Activated naive CD4-positive, alpha-beta T cell treated with anti-CD3 and anti-CD28 coated beads for 36 hours (primary cell): ENCODE measurements at regions not wholly inside any gene's neighbourhood (a gene's known extent, or its start where the extent isn't known, plus 50 kb on each side); places are given as distances from the start of the nearest gene placed in this dataset.
A peak's percentile ranks its signal among the peaks of the same experiment; 100 is the strongest.

ENCODE experiments used
- CTCF ChIA-PET: fragments of 350-600 bp; sonication (Branson Sonifier 250); formaldehyde crosslinking; loops from one replicate; lab custom pipeline; 2021; ENCODE audit warnings: antibody characterized with exemption; lab: Charles Lee
- DNase-seq: peaks from one replicate; pipeline ENCODE4 v3.0.0-alpha.2; 2020
- H3K27ac Mint-ChIP-seq: one replicate; pipeline ENCODE4 v1.8.0; 2021; ENCODE audit warnings: mild to moderate bottlenecking, mixed read lengths
- H3K27me3 Mint-ChIP-seq: one replicate; pipeline ENCODE4 v1.8.0; 2021; ENCODE audit warnings: low read depth, mixed read lengths
- H3K36me3 Mint-ChIP-seq: one replicate; pipeline ENCODE4 v1.8.0; 2021; ENCODE audit warnings: low read depth, mixed read lengths
- H3K4me1 Mint-ChIP-seq: one replicate; pipeline ENCODE4 v1.8.0; 2021; ENCODE audit warnings: low read depth, mixed read lengths
- H3K4me3 Mint-ChIP-seq: one replicate; pipeline ENCODE4 v1.8.0; 2021; ENCODE audit warnings: mild to moderate bottlenecking, moderate library complexity, mixed read lengths
- H3K9me3 Mint-ChIP-seq: one replicate; pipeline ENCODE4 v1.8.0; 2021; ENCODE audit warnings: mixed read lengths
- intact Hi-C: fragments of 100-400 bp; cut with micrococcal nuclease; formaldehyde crosslinking; loops from one replicate; pipeline ENCODE4 v1.15.1; 2023

- H3K36me3 Mint-ChIP-seq, result no peaks in the 10 kb centered on the region
- H3K4me1 Mint-ChIP-seq, result no peaks in the 10 kb centered on the region
- DNase-seq, result no peak
- H3K27me3 Mint-ChIP-seq, result no peaks in the 10 kb centered on the region
- no peak overlapping the region for H3K4me3 Mint-ChIP-seq
- CTCF ChIA-PET, result interaction anchor here (0.7 kb wide), 1 partner anchor 151 kb away, joined by 3 read pairs; no protein-coding TSS in a partner anchor
- intact Hi-C loops, result no loop called here
- H3K9me3 Mint-ChIP-seq, result no peaks in the 10 kb centered on the region
- H3K27ac Mint-ChIP-seq, result no peak overlapping the region
Measured at GRCh38 chr4:138903185-138903584, 112.4 kb upstream of the NOCT start.

- Mint-ChIP-seq H3K27me3 (no peaks in the 10 kb centered on the region), H3K27ac (no peak overlapping the region), H3K4me3 (no peak overlapping the region), H3K4me1 (peaks cover 1% of the 10 kb centered on the region), H3K9me3 (no peaks in the 10 kb centered on the region), H3K36me3 (no peaks in the 10 kb centered on the region)
- CTCF ChIA-PET, result no interaction called here
- DNase-seq, result no peak
- intact Hi-C loops, result no loop called here
Measured at GRCh38 chr4:138902705-138903104, 112.9 kb upstream of the NOCT start.

GRCh38 chr4:138901177-138901576 lies 114.4 kb upstream of the NOCT start:
- Mint-ChIP-seq H3K4me1 (peaks cover 4% of the 10 kb centered on the region), H3K27ac (no peak overlapping the region), H3K36me3 (no peaks in the 10 kb centered on the region), H3K27me3 (peaks cover 2% of the 10 kb centered on the region), H3K4me3 (no peak overlapping the region), H3K9me3 (no peaks in the 10 kb centered on the region)
- intact Hi-C loops, result no loop called here
- CTCF ChIA-PET, result no interaction called here
- no peak for DNase-seq

- DNase-seq, result no peak
- intact Hi-C loops, result no loop called here
- no peaks in the 10 kb centered on the region for H3K36me3 Mint-ChIP-seq
- CTCF ChIA-PET, result interaction anchor here (0.6 kb wide), 1 partner anchor 202 kb away, joined by 6 read pairs; no protein-coding TSS in a partner anchor
- H3K4me1 Mint-ChIP-seq, result peaks cover 4% of the 10 kb centered on the region
- no peak overlapping the region for H3K27ac Mint-ChIP-seq
- no peak overlapping the region for H3K4me3 Mint-ChIP-seq
- peaks cover 2% of the 10 kb centered on the region for H3K27me3 Mint-ChIP-seq
- no peaks in the 10 kb centered on the region for H3K9me3 Mint-ChIP-seq
Measured at GRCh38 chr4:138899999-138900398, 115.6 kb upstream of the NOCT start.

GRCh38 chr4:138898282-138898681 lies 117.3 kb upstream of the NOCT start:
- DNase-seq, result no peak
- CTCF ChIA-PET, result interaction anchor here (0.6 to 1.1 kb wide), 2 partner anchors 40 to 382 kb away, joined by 3 read pairs; no protein-coding TSS in a partner anchor
- H3K9me3 Mint-ChIP-seq, result no peaks in the 10 kb centered on the region
- H3K27ac Mint-ChIP-seq, result no peak overlapping the region
- intact Hi-C loops, result no loop called here
- peaks cover 6% of the 10 kb centered on the region for H3K4me1 Mint-ChIP-seq
- H3K36me3 Mint-ChIP-seq, result no peaks in the 10 kb centered on the region
- H3K4me3 Mint-ChIP-seq, result no peak overlapping the region
- peaks cover 2% of the 10 kb centered on the region for H3K27me3 Mint-ChIP-seq

GRCh38 chr4:138897811-138898226 lies 117.8 kb upstream of the NOCT start:
- no peak overlapping the region for H3K27ac Mint-ChIP-seq
- H3K9me3 Mint-ChIP-seq, result no peaks in the 10 kb centered on the region
- no peaks in the 10 kb centered on the region for H3K36me3 Mint-ChIP-seq
- intact Hi-C loops, result no loop called here
- H3K27me3 Mint-ChIP-seq, result peaks cover 2% of the 10 kb centered on the region
- no peak overlapping the region for H3K4me3 Mint-ChIP-seq
- CTCF ChIA-PET, result no interaction called here
- H3K4me1 Mint-ChIP-seq, result peaks cover 6% of the 10 kb centered on the region
- peak; percentile 15 for DNase-seq

- no peaks in the 10 kb centered on the region for H3K9me3 Mint-ChIP-seq
- H3K4me1 Mint-ChIP-seq, result peaks cover 11% of the 10 kb centered on the region
- no peaks in the 10 kb centered on the region for H3K36me3 Mint-ChIP-seq
- intact Hi-C loops, result no loop called here
- CTCF ChIA-PET, result no interaction called here
- no peak overlapping the region for H3K4me3 Mint-ChIP-seq
- peaks cover 2% of the 10 kb centered on the region for H3K27me3 Mint-ChIP-seq
- H3K27ac Mint-ChIP-seq, result no peak overlapping the region
- no peak for DNase-seq
Measured at GRCh38 chr4:138894709-138895108, 120.9 kb upstream of the NOCT start.

- Mint-ChIP-seq H3K27me3 (peaks cover 2% of the 10 kb centered on the region), H3K4me1 (peaks cover 11% of the 10 kb centered on the region), H3K4me3 (no peak overlapping the region), H3K9me3 (no peaks in the 10 kb centered on the region), H3K27ac (no peak overlapping the region), H3K36me3 (no peaks in the 10 kb centered on the region)
- no peak for DNase-seq
- CTCF ChIA-PET, result no interaction called here
- intact Hi-C loops, result no loop called here
Measured at GRCh38 chr4:138894011-138894410, 121.6 kb upstream of the NOCT start.

- Mint-ChIP-seq H3K4me1 (peaks cover 10% of the 10 kb centered on the region), H3K27ac (no peak overlapping the region), H3K4me3 (no peak overlapping the region), H3K27me3 (peaks cover 7% of the 10 kb centered on the region), H3K36me3 (no peaks in the 10 kb centered on the region), H3K9me3 (no peaks in the 10 kb centered on the region)
- intact Hi-C loops, result no loop called here
- DNase-seq, result no peak
- CTCF ChIA-PET, result interaction anchor here (0.6 kb wide), 1 partner anchor 138 kb away, joined by 3 read pairs; no protein-coding TSS in a partner anchor
Measured at GRCh38 chr4:138892483-138893407, 122.8 kb upstream of the NOCT start.

GRCh38 chr4:138891631-138892031 lies 124.0 kb upstream of the NOCT start:
- Mint-ChIP-seq H3K27me3 (peaks cover 7% of the 10 kb centered on the region), H3K4me3 (no peak overlapping the region), H3K9me3 (no peaks in the 10 kb centered on the region), H3K27ac (no peak overlapping the region), H3K36me3 (no peaks in the 10 kb centered on the region), H3K4me1 (peaks cover 8% of the 10 kb centered on the region)
- no peak for DNase-seq
- CTCF ChIA-PET, result no interaction called here
- intact Hi-C loops, result no loop called here

- Mint-ChIP-seq H3K36me3 (no peaks in the 10 kb centered on the region), H3K27me3 (peaks cover 7% of the 10 kb centered on the region), H3K27ac (no peak overlapping the region), H3K4me1 (peaks cover 8% of the 10 kb centered on the region), H3K9me3 (no peaks in the 10 kb centered on the region), H3K4me3 (no peak overlapping the region)
- intact Hi-C loops, result no loop called here
- CTCF ChIA-PET, result interaction anchor here (0.6 kb wide), 1 partner anchor 255 kb away, joined by 5 read pairs; no protein-coding TSS in a partner anchor
- no peak for DNase-seq
Measured at GRCh38 chr4:138890891-138891570, 124.5 kb upstream of the NOCT start.

GRCh38 chr4:138889216-138889615 lies 126.4 kb upstream of the NOCT start:
- Mint-ChIP-seq H3K4me3 (no peak overlapping the region), H3K36me3 (no peaks in the 10 kb centered on the region), H3K9me3 (no peaks in the 10 kb centered on the region), H3K27me3 (peaks cover 7% of the 10 kb centered on the region), H3K4me1 (peaks cover 8% of the 10 kb centered on the region), H3K27ac (no peak overlapping the region)
- no peak for DNase-seq
- intact Hi-C loops, result no loop called here
- CTCF ChIA-PET, result interaction anchor here (1.4 kb wide), 1 partner anchor 18 kb away, joined by 9 read pairs; no protein-coding TSS in a partner anchor
